Fibroblast of gingiva (primary cell): ENCODE measurements at regions not wholly inside any gene's neighbourhood (a gene's known extent, or its start where the extent isn't known, plus 50 kb on each side); places are given as distances from the start of the nearest gene placed in this dataset.
A peak's percentile ranks its signal among the peaks of the same experiment; 100 is the strongest.

Experiments used
- DNase-seq: peaks from one replicate; pipeline ENCODE4 v3.0.0-alpha.2; 2011; ENCODE audit warnings: low read depth

DNA sequence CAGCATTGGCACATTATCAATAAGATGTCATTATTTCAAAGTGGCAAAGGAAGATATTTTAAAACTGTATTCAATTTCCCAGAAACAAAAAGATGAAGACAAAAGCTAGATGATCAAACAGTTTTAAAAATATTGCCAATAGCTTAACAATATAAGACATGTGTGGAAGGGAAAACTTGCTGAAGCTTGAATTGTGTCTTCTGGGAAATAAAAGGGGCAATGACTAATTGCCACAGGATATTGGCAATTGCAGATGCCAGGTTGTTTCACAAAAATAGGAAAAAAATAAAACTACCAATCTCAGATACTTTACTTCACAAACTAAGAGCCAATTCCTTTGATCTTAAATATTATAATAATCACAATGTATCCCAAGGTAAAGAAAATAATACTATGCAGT lies 679.8 kb upstream of the ADAMTS5 start:
- no peak for DNase-seq

DNA sequence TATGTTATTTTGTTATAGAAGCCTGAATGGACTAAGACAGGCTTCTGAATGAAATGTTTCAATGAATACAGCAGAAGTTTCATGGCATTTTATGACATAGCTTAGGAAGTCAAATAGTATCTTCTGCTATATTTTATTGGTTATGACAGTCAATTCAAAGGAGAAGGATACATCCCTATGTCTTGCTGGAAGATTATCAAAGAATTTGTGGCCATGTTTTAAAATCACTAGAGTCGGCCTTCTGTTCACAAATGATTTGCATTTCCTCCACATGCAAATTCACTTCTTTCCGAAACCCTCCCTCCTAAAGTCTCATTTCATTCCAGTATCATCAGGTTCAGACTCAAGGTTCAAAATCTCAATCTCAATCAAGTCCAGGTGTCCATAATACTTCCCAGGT lies 679.2 kb upstream of the ADAMTS5 start:
- no peak for DNase-seq

DNA sequence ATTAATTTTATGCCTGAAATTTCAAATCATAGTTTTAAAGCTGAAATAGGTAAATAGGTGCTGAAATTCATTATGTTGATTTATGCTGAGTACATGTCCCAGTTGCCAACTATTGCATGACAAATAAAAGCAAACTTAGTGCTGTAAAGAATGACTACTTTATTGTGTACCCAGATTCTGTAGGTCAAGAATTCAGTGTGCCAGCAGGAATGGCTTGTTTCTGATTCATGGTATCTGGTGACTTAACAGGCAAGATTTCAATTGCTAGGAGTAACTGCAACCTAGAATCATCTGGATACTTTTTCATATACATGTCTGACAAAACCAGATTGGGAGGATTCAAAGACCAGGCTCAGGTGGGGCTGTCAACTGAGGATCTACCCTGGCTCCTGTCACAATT lies 678.4 kb upstream of the ADAMTS5 start:
- DNase-seq = peak; percentile 44

DNA sequence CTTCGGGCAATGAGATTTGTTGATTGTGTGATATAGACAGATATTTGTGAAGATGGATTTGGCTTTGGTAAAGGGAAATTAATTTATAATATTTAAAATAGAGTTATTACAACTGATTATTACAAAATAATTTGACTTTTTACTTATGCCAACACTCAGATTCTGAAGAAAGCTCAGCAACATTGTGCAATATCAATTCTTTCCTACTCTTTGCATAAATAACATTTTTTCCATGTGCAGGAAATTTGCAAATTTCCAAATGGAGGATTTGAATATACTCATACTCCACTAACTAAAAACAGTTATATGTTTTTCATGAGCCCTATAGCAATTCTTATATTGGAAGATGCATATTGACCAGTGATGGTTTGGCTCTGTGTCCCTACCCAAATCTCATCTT lies 676.4 kb upstream of the ADAMTS5 start:
- DNase-seq = peak; percentile 62

DNA sequence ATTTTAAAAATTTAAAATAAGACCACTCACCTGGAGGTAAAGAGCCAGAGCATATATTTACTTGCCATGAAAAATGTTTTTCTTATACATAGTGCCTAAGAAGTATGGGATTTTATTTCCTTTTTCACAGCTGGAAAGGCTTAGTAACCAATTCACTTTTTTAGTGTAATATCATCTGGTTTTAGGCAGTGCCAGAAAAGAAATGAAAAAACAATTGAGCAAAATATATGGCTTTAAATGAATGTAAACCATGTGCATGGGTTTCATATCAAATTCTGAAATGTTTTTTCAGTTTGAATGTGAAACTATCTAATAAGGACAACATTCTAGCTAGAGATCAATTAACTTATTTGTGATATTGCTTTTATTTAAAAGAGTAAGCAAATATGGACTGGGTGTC lies 672.4 kb upstream of the ADAMTS5 start:
- DNase-seq = no peak

DNA sequence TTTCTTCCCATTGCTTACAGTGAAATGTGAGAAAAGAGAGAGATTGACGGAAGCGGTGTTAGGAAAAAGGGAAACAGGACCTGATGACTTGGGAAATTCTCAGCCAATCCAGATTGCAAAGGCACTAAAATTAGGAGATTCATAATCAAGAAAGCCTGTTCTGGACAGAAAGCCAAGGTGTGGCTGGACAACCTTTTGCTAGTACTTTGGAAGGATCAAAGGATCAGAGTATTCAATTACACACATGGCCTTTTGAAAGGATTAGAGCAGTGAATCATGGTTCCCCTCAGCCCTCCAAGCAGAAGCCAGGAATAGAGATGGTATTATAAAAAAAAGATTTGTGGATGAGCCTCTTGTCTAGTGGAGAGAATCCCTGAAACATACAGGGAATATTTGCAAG lies 669.8 kb upstream of the ADAMTS5 start:
- peak; percentile 3 for DNase-seq

DNA sequence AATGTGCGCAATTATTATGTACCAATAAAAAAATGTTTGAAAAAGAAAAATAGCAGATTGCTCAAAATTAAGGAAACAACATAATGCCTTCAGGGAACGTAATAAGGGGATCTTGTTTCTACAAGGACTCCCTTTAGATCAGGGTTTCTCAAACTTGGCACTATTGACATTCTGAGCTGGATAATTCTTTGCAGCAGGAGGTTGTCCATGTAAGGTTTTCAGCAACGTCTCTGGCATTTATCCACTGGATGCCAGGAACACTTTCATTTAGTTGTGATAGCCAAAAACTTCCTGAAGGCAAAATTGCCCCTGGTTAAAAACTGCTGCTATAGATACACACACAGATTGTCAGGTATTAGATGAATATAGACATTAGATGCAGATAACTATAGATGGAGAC lies 666.7 kb upstream of the ADAMTS5 start:
- peak; percentile 62 for DNase-seq

DNA sequence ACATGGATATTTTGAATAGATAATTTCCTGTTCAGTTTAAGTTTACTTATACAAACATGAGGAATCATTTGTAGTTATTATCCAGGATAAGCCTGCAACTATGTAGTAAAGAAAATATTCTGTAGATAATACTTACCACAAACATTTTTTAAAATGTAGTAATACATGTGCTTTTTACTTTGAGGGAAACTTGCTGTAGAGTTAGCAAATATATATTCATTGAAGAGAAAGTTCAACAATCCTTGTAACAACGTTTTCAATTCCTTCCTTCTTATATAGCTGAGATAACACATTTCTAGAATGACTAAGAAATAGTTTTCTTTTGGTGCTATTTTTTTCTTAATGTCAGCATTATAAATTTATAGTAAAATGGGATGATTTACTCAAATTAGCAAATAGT lies 664.6 kb upstream of the ADAMTS5 start:
- DNase-seq = no peak

DNA sequence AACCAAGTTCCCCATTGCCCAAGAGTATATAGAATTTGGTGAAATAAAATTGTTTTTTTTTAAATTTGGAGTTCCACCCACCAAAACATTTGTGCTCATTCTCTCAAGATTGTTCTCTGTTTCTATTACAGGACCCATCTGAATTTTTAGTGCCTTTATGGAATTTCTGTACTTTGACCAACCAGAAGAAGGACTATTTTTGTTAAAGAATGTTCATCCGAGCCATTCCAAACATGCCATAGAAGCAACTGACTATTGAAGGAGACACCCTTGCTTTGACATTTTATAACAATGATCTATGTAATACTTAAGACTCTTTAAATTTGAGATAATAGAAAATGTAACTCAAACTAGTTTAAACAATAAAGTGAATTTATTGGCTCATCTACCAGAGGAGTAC lies 655.7 kb upstream of the ADAMTS5 start:
- no peak for DNase-seq

DNA sequence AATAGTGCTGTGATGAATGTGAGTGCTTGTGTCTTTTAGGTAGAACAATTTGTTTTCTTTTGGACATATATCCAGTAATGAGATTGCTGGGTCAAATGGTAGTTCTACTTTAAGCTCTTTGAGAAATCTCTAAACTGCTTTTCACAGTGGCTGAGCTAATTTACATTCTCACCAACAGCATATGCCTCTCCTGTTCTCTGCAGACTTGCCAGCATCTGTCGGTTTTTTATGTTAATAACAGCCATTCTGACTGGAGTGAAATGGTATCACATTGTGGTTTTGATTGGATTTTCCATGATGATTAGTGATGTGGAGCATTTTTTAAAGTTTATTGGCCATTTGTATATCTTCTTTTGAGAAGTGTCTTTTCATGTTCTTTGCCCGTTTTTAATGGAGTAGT lies 647.3 kb upstream of the ADAMTS5 start:
- DNase-seq = no peak

DNA sequence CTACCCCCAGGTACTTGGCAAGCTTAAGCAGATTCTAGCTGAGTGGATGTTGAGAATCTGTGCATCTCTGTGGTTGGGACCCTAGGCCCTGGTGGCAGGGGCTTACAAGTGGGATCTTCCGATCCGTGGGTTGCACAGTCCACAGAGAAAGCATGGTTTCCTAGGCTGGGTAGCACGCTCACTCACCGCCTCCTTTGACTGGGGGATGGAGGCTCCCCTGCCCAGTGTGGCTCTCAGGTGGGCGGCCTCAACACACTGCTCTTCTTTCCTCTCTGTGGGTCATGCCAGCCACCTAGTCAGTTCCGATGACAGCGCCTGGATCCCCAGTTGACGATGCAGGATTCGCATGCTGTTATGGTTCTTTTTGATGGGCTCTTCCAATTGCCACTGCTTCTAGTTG lies 639.5 kb upstream of the ADAMTS5 start:
- no peak for DNase-seq

DNA sequence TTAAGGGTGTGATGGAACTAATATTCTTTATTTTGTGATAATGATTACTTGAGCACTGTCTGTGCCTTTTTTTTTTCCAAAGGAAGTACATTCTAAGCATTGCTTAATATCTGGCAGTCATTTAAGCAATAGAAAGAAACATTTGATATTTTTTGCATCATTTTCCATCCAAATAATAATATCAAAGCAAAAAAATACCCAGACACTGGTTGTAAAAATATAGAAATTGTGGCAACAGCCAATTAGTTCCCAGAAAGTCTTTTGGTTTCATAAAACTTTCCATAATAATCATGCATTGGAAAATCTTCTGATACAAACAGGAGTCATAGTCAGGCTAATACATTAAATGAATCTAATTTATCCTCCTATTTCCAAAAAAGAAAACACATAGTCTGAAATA lies 629.3 kb upstream of the ADAMTS5 start:
- peak; percentile 15 for DNase-seq

DNA sequence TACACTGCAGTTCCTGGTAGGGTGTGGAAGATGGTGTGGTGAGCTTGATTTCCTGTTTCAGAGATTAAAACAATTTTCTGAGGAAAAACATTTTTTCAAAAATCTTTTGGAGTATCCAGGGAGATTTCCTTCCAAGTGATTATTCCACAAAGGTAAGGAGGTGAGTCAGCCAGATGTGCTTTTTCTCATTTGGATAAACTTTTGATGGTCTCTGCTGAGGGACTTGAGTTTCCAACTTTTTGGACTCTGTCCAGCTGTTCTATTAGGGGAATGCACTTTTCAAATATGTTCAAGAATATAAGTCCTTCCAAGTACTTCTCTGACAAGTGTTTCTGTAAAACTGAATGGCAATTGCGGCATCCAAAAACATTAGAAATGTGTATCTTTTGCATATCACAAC lies 628.8 kb upstream of the ADAMTS5 start:
- no peak for DNase-seq

DNA sequence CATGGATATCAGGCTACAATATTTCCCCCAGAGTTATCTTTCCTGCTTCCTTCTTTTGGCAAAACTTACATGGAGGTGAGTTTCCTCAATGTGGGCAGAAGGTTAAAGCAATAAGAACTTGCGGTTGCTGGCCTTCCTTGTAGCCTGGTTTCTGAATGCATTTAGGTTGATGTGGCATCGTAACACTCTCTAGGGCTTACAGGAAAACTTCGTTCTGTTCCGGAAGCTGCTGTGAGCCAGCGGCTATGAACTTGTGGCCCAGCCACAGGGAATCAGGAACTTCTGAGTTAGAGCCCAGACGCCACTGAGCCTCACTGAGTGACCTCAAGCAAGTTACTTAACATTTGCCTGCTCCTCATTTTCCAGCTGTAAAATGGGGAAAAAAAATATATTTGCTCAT lies 623.4 kb upstream of the ADAMTS5 start:
- peak; percentile 79 for DNase-seq

DNA sequence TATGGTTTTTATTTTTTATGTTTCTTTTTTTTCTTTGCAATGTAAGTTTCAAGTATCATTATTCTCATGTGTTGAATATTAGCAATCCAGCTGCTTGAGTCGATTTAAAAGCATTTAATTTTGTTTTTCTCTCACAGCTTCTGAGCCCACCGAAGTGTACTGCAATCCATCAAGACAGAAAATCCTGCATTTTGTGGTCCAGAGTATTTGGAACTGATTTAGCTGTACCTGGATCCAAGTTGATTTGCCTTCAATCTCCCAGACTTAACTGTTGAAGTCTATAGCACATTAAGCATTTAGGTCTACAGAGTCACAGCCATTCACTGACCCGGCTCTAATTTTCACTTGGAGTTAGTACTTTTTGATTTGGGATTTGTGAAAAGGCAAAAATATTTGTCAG lies 622.9 kb upstream of the ADAMTS5 start:
- no peak for DNase-seq

DNA sequence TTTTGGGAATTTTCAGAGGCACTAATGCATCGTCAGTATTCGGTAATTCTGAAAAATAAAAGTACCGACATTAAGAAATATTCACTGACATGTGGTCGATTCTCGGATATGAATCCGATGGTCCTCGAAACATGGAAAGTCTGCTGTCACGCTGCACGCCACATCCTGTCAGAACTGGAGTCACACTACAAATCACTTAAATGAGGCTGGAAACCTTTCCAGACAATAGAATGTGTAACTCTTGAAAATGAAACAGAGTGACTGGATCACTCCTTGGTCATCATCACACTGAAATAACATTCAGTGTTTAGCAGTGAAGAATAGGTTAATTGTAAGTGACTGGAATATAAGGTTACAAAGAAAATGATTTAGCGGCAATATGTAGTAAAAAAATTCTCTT lies 620.1 kb upstream of the ADAMTS5 start:
- DNase-seq = peak; percentile 47

DNA sequence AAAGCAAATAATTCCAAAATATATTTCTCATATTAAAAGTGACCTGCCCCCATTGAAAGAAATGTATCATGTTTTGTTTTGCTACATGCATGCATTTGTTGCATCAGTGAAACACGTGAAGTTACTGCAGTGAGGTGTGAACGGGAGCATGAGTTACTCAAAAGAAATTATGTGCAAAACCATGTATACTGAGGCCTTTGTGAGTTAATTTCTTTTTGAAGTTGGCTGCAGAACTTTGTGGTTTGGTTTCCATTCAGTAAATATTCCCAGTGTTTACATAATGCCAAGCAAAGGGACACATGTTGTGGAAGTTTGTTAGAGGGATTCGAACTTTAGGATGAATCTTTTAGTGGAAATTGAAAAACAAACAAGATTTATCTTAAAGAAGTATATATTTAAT lies 619.4 kb upstream of the ADAMTS5 start:
- DNase-seq = no peak

DNA sequence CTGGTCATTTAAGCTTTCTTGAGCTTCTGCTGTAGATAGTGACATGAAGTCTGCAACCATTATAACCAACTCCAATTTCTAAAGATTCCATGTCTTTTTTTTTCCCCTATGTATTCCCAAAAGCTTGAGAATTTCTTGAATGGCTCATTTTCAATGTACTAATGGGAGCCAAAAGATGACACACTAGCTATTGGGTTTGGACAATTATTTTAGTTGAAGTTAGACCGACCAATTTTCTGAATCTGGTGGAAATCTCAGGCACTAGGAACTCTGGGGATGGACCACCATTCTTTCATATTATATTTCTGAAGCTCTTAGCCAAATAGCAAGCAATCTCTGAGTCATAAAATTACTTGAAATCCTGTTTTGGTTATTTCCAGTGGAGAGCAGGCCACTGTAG lies 617.4 kb upstream of the ADAMTS5 start:
- DNase-seq = no peak

DNA sequence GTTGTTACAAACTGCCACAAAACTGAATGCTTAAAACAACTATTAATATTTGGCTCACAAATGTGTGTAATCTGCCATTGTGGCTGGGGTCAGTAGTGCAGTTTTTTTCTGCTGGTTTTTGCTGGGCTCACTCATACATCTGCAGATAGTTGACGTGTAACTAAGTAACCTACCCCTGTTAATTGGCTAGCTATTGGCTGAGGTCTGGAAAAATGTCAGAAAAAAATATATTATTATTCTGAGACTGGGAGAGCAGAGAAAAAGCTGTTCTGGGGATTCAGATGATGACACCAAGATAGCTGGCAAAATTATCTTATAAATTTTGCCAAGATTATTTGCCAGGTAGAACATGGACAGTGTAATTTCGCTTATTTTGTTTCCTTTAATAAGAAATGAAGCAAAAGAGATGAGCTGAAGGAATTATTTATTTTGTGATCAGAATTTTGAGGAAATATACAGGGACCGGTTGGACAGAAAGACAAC lies 616.1 kb upstream of the ADAMTS5 start:
- no peak for DNase-seq

DNA sequence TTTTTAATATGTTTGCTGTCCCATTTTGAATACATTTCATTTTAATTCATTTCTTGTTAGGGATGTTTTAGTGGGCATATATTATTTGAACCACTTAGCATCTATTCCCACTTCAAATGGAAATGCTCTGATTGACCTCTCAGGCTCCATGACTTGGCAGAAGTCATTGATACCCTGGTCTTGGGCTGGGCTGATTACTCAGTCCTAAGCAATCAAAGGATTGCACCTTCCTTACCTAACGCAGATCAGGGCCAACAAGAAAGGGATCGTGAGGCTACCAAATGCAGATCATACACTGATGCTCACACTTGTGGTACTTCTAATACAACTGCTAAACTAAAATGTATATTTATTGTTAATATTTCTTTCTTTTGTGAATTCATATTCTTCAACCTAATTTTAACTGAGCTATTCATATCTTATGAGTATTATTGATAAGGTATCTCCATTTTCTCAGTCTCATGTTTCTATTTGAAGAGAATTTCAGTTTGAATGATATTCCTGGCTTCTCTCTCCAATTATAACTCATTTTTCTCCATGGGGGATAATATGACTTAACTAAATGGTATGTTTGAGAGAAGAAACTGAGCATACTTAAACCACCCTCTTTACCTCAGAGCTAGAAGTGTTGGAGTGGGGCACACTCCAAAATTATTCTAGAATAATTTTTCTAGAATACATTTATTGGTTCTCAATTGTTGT lies 615.5 kb upstream of the ADAMTS5 start:
- DNase-seq = no peak

DNA sequence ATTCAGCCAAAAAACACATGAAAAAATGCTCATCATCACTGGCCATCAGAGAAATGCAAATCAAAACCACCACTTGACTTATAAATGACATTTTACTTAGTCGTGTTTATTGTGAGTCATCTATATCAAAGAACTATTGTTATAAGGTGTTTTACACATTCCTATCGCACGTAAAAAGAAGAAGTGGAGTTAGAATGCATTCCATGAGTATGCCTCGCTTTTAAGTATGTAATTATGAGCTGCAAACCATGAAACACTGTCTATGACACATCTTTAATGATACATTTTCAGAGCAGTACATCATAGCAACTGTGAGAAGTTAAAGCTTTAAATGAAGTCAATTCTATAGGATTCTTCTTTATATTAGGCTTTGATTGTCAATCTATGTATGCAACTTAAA lies 614.3 kb upstream of the ADAMTS5 start:
- DNase-seq = no peak

DNA sequence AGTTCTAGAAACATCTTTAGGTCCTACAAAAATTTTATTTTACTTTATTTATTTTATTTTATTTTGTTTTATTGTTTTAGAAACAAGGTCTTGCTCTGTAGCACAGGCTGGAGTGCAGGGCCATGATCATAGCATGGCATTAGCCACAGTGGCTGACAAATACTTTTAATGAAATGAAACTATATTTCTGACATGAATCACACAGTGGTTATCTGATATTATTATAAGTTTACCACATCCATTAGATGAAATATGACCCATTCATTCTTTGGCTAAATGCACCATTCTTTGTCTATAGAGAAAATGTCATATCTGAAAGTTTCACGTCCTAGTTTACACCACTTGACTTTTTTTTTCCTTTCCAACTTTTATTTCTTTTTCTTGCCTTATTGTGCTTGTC lies 613.4 kb upstream of the ADAMTS5 start:
- DNase-seq = peak; percentile 46

DNA sequence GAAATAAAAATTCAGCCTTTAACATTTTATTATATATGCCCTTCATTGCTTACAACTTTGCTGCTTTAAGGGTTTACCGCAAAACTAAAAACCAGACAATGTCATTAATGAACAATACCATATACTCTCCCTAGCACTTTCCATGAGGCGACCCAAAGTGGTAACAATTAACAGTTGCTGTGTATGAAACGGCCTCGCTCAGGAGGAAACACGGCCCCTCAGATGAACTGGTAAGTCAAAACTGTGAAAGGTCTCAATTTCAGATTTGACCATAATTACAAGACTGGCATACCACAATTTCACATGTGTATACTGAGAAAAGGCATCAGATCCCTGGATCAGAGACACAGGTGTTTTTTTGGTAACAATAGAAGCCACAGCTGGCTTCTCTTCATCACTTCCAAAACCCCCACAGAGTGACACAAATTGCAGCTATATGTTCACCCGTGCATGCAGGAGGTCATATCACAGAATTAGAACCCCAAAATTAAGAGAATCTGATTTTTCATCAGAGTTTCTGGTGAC lies 611.9 kb upstream of the ADAMTS5 start:
- DNase-seq = no peak

DNA sequence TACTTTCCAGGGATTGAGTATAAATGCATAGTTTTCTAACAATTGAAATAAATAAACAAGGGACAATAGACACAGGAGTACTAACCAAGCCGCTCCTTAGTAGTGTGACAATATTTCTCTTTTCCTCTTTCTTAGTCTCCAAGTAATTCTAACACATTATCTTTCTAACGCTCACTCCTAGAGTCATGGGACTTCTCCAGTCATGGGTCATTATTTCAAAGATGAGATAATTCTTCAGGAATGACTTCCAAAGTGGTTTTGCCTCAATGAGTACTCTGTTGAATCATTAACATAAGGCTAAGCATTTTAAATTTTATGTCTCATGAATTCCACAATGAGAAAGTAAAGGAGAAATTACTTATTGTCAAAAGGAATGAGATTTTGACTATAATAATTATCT lies 605.8 kb upstream of the ADAMTS5 start:
- DNase-seq = peak; percentile 48
